CD4-positive, alpha-beta memory T cell (primary cell): ENCODE measurements at regions not wholly inside any gene's neighbourhood (a gene's known extent, or its start where the extent isn't known, plus 50 kb on each side); places are given as distances from the start of the nearest gene placed in this dataset.

Source experiments
- CTCF ChIA-PET: fragments of 350-600 bp; sonication (Branson Sonifier 250); formaldehyde crosslinking; loops from one replicate; lab custom pipeline; 2021; ENCODE audit warnings: inconsistent platforms; ENCODE audit not compliant: partially characterized antibody; lab: Charles Lee
- POLR2A ChIA-PET: fragments of 350-600 bp; sonication (Branson Sonifier 250); formaldehyde crosslinking; loops from one replicate; lab custom pipeline; 2021; ENCODE audit not compliant: partially characterized antibody; lab: Charles Lee
- DNase-seq, 5 donors: peaks; one replicate each; pipeline versions ENCODE4 v3.0.0 to v3.0.0-alpha.2; 2020 to 2022; ENCODE audit warnings: mixed read lengths in 1 of 5
- H3K27ac ChIP-seq: one replicate; pipeline ENCODE4 v1.7.0; 2013; ENCODE audit warnings: low read depth, low read length
- H3K27me3 ChIP-seq: 2 replicates; pipeline ENCODE4 v1.7.0; 2013; ENCODE audit warnings: mild to moderate bottlenecking, low read length, moderate library complexity; ENCODE audit not compliant: insufficient read depth
- H3K36me3 ChIP-seq: 2 replicates; pipeline ENCODE4 v1.7.0; 2013; ENCODE audit warnings: mild to moderate bottlenecking, low read length, moderate library complexity; ENCODE audit not compliant: insufficient read depth
- H3K4me1 ChIP-seq: 2 replicates; pipeline ENCODE4 v1.7.0; 2013; ENCODE audit warnings: mild to moderate bottlenecking, low read length, moderate library complexity; ENCODE audit not compliant: insufficient read depth
- H3K4me3 ChIP-seq, 2 donors: one replicate each; pipeline ENCODE4 v1.7.0; 2013; ENCODE audit warnings: low read length in 2 of 2, mild to moderate bottlenecking in 1 of 2
- H3K9me3 ChIP-seq, 2 donors: one replicate each; pipeline ENCODE4 v1.7.0; 2013; ENCODE audit warnings: low read length in 2 of 2, control low read depth in 1 of 2; ENCODE audit not compliant: control insufficient read depth in 1 of 2
- H3K27ac Mint-ChIP-seq, 7 donors: one replicate each; pipeline ENCODE4 v1.8.0; 2020 to 2021; ENCODE audit warnings: mixed read lengths in 7 of 7, mild to moderate bottlenecking in 6 of 7, inconsistent platforms in 3 of 7, moderate library complexity in 3 of 7
- H3K27me3 Mint-ChIP-seq, 2 donors: one replicate each; pipeline ENCODE4 v1.8.0; 2020 to 2021; ENCODE audit warnings: mixed read lengths in 2 of 2
- H3K36me3 Mint-ChIP-seq, 2 donors: one replicate each; pipeline ENCODE4 v1.8.0; 2020 to 2021; ENCODE audit warnings: mixed read lengths in 2 of 2, inconsistent platforms in 1 of 2, mild to moderate bottlenecking in 1 of 2
- H3K4me1 Mint-ChIP-seq, 4 donors: one replicate each; pipeline ENCODE4 v1.8.0; 2020 to 2021; ENCODE audit warnings: mixed read lengths in 4 of 4, mild to moderate bottlenecking in 1 of 4
- H3K4me3 Mint-ChIP-seq, 8 donors: one replicate each; pipeline ENCODE4 v1.8.0; 2020 to 2021; ENCODE audit warnings: mixed read lengths in 8 of 8, mild to moderate bottlenecking in 7 of 8, moderate library complexity in 6 of 8, inconsistent platforms in 3 of 8
- H3K9me3 Mint-ChIP-seq, 8 donors: one replicate each; pipeline ENCODE4 v1.8.0; 2020 to 2021; ENCODE audit warnings: mixed read lengths in 8 of 8, mild to moderate bottlenecking in 5 of 8, inconsistent platforms in 3 of 8, moderate library complexity in 1 of 8
- intact Hi-C: fragments of 100-400 bp; cut with micrococcal nuclease; formaldehyde crosslinking; loops from one replicate; pipeline ENCODE4 v1.15.1; 2023

GRCh38 chr12:108449478-108449877 is 65.6 kb upstream of the FICD start:
- Histone ChIP-seq H3K36me3 (no peaks in the 10 kb centered on the region), H3K4me1 (no peaks in the 10 kb centered on the region), H3K27ac (no peak overlapping the region), H3K4me3 (no peak overlapping the region), H3K9me3 (no peaks in the 10 kb centered on the region), H3K27me3 (no peaks in the 10 kb centered on the region)
- no peaks in the 10 kb centered on the region for H3K4me1 Mint-ChIP-seq
- H3K27me3 Mint-ChIP-seq = peaks cover 8 to 29% of the 10 kb centered on the region in 2 donors
- ChIA-PET CTCF (no interaction called here), POLR2A (no interaction called here)
- intact Hi-C loops = no loop called here
- no peaks in the 10 kb centered on the region for H3K36me3 Mint-ChIP-seq
- DNase-seq = no peak
- H3K4me3 Mint-ChIP-seq = no peak overlapping the region
- no peak overlapping the region for H3K27ac Mint-ChIP-seq
- peaks cover 0 to 2% (median 0%) of the 10 kb centered on the region in 8 donors for H3K9me3 Mint-ChIP-seq

GRCh38 chr12:108448246-108448645 is 66.8 kb upstream of the FICD start:
- intact Hi-C loops = no loop called here
- Histone ChIP-seq H3K27me3 (no peaks in the 10 kb centered on the region), H3K36me3 (no peaks in the 10 kb centered on the region), H3K4me3 (no peak overlapping the region), H3K9me3 (no peaks in the 10 kb centered on the region), H3K4me1 (no peaks in the 10 kb centered on the region), H3K27ac (no peak overlapping the region)
- Mint-ChIP-seq H3K27me3 (peaks cover 8 to 31% of the 10 kb centered on the region in 2 donors), H3K9me3 (peaks cover 0 to 2% (median 0%) of the 10 kb centered on the region in 8 donors), H3K27ac (no peak overlapping the region), H3K36me3 (no peaks in the 10 kb centered on the region), H3K4me1 (no peaks in the 10 kb centered on the region), H3K4me3 (no peak overlapping the region)
- CTCF ChIA-PET = no interaction called here
- no peak for DNase-seq
- POLR2A ChIA-PET = no interaction called here

GRCh38 chr12:108447168-108447832 is 67.8 kb upstream of the FICD start:
- H3K36me3 Mint-ChIP-seq = no peaks in the 10 kb centered on the region
- ChIA-PET POLR2A (no interaction called here), CTCF (no interaction called here)
- Histone ChIP-seq H3K27ac (no peak overlapping the region), H3K36me3 (no peaks in the 10 kb centered on the region), H3K4me3 (no peak overlapping the region), H3K27me3 (no peaks in the 10 kb centered on the region), H3K4me1 (no peaks in the 10 kb centered on the region), H3K9me3 (no peaks in the 10 kb centered on the region)
- peaks cover 0 to 1% (median 0%) of the 10 kb centered on the region in 8 donors for H3K9me3 Mint-ChIP-seq
- DNase-seq = no peak
- H3K27me3 Mint-ChIP-seq = peaks cover 12 to 26% of the 10 kb centered on the region in 2 donors
- no peak overlapping the region for H3K27ac Mint-ChIP-seq
- H3K4me3 Mint-ChIP-seq = no peak overlapping the region
- intact Hi-C loops = no loop called here
- no peaks in the 10 kb centered on the region for H3K4me1 Mint-ChIP-seq

GRCh38 chr12:108446766-108447165 is 68.3 kb upstream of the FICD start:
- Mint-ChIP-seq H3K27ac (no peak overlapping the region), H3K4me1 (no peaks in the 10 kb centered on the region), H3K9me3 (no peaks in the 10 kb centered on the region), H3K27me3 (peaks cover 12 to 29% of the 10 kb centered on the region in 2 donors), H3K4me3 (no peak overlapping the region), H3K36me3 (no peaks in the 10 kb centered on the region)
- intact Hi-C loops = no loop called here
- POLR2A ChIA-PET = no interaction called here
- no peaks in the 10 kb centered on the region for H3K9me3 ChIP-seq
- no peaks in the 10 kb centered on the region for H3K36me3 ChIP-seq
- no peaks in the 10 kb centered on the region for H3K4me1 ChIP-seq
- H3K4me3 ChIP-seq = no peak overlapping the region
- H3K27me3 ChIP-seq = no peaks in the 10 kb centered on the region
- H3K27ac ChIP-seq = no peak overlapping the region
- CTCF ChIA-PET = no interaction called here
- no peak for DNase-seq

- Mint-ChIP-seq H3K27me3 (peaks cover 20 to 30% of the 10 kb centered on the region in 2 donors), H3K4me3 (no peak overlapping the region), H3K9me3 (peaks cover 0 to 3% (median 0%) of the 10 kb centered on the region in 8 donors), H3K36me3 (no peaks in the 10 kb centered on the region), H3K4me1 (no peaks in the 10 kb centered on the region), H3K27ac (no peak overlapping the region)
- CTCF ChIA-PET = no interaction called here
- no peak overlapping the region for H3K27ac ChIP-seq
- DNase-seq = no peak
- intact Hi-C loops = no loop called here
- POLR2A ChIA-PET = no interaction called here
- H3K4me1 ChIP-seq = no peaks in the 10 kb centered on the region
- H3K9me3 ChIP-seq = no peaks in the 10 kb centered on the region
- no peak overlapping the region for H3K4me3 ChIP-seq
- no peaks in the 10 kb centered on the region for H3K27me3 ChIP-seq
- no peaks in the 10 kb centered on the region for H3K36me3 ChIP-seq
Observed at GRCh38 chr12:108442910-108443309, 72.2 kb upstream of the FICD start.

GRCh38 chr12:108442067-108442466 is 73.0 kb upstream of the FICD start:
- no peaks in the 10 kb centered on the region for H3K9me3 ChIP-seq
- H3K36me3 ChIP-seq = no peaks in the 10 kb centered on the region
- Mint-ChIP-seq H3K36me3 (no peaks in the 10 kb centered on the region), H3K4me3 (no peak overlapping the region), H3K27ac (no peak overlapping the region), H3K9me3 (peaks cover 0 to 3% (median 0%) of the 10 kb centered on the region in 8 donors), H3K27me3 (peaks cover 18 to 31% of the 10 kb centered on the region in 2 donors), H3K4me1 (no peaks in the 10 kb centered on the region)
- no peaks in the 10 kb centered on the region for H3K4me1 ChIP-seq
- H3K4me3 ChIP-seq = no peak overlapping the region
- no peak for DNase-seq
- ChIA-PET CTCF (no interaction called here), POLR2A (no interaction called here)
- H3K27me3 ChIP-seq = no peaks in the 10 kb centered on the region
- no peak overlapping the region for H3K27ac ChIP-seq
- intact Hi-C loops = no loop called here

GRCh38 chr12:108441549-108441948 is 73.5 kb upstream of the FICD start:
- H3K27ac ChIP-seq = no peak overlapping the region
- H3K4me1 Mint-ChIP-seq = no peaks in the 10 kb centered on the region
- DNase-seq = no peak
- ChIA-PET CTCF (no interaction called here), POLR2A (no interaction called here)
- H3K27me3 ChIP-seq = no peaks in the 10 kb centered on the region
- H3K4me3 Mint-ChIP-seq = no peak overlapping the region
- H3K27ac Mint-ChIP-seq = no peak overlapping the region
- H3K36me3 ChIP-seq = no peaks in the 10 kb centered on the region
- peaks cover 14 to 31% of the 10 kb centered on the region in 2 donors for H3K27me3 Mint-ChIP-seq
- H3K4me1 ChIP-seq = no peaks in the 10 kb centered on the region
- no peak overlapping the region for H3K4me3 ChIP-seq
- peaks cover 0 to 3% (median 0%) of the 10 kb centered on the region in 8 donors for H3K9me3 Mint-ChIP-seq
- H3K36me3 Mint-ChIP-seq = no peaks in the 10 kb centered on the region
- intact Hi-C loops = no loop called here
- no peaks in the 10 kb centered on the region for H3K9me3 ChIP-seq
